ENCODE measurements at regions not wholly inside any gene's neighbourhood (a gene's known extent, or its start where the extent isn't known, plus 50 kb on each side); places are given as distances from the start of the nearest gene placed in this dataset.
"Not testable (repeated sequence)": the region's sequence is repeated elsewhere in the genome, so short reads cannot be mapped to it uniquely, and the experiment has no call there.

DNA sequence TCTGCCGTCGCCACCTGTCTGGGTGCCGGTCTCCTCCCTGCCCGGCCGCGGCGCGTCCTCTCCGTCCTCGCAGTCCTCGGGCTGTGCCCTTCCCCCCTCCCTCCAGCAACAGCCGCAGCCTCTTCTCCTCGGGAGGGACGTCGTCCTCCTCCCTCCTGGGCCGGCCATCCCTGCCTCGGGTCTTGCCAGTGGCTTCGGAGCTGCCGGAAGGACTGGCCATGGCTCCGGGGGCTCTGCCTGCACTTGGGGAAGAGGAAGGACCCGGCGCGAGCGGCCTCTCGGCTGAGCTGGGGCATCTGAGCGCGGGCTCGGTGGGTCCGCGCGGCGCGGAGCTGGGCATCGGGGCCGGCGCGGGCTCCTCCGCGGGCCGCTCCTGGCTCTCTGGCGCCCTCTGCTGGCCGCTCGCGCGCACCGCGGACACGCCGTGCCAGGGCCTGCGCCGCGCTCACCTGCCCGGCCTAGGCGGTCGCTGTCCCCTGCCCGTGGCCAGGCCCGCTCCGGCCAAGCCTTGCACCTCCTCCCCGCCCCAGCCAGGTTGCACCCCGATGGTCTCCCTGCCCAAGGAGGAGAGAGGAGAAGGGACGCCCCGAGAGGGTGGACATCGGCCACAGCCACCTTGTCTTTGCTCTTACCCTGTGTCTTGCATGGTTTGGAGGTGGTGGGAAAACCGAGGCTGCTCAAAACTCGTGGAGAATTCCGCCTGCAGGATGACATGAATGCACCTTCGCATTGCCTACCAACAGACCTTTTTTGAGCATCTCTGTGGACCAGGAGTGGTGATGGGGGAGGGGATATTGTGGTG, 83.9 kb upstream of the FRG2C start:
- H3K27ac ChIP-seq (ENCODE audit: insufficient read depth, low read length); H3K79me2 ChIP-seq (ENCODE audit: control insufficient read depth, insufficient read depth, low read length); H3K36me3 ChIP-seq (ENCODE audit: control insufficient read depth, insufficient read depth, low read length); H3K9me3 ChIP-seq (ENCODE audit: control insufficient read depth, insufficient read depth, low read depth, low read length); H3K4me1 ChIP-seq (ENCODE audit: control insufficient read depth, extremely low read depth, insufficient read depth, low read length); H3K27me3 ChIP-seq (ENCODE audit: control insufficient read depth, insufficient read depth, low read length); H4K20me1 ChIP-seq (ENCODE audit: control insufficient read depth, extremely low read depth, insufficient read depth, low read length): not testable (repeated sequence)
- peak; percentile 2 to 6 for DNase-seq (ENCODE audit: low read depth in 2 of 2)
- Histone ChIP-seq H3K4me2 (ENCODE audit: extremely low read depth, insufficient read depth, low read length) (peak overlapping the region; percentile 75), H2AFZ (ENCODE audit: low read length) (peak overlapping the region; percentile 59), H3K9ac (ENCODE audit: insufficient read depth, low read length) (peak overlapping the region; percentile 16), H3K4me3 (replicated peaks in 1 of 4; ENCODE audit: control extremely low read depth in 1 of 4, insufficient read depth in 1 of 4, low read depth in 3 of 4, low read length in 4 of 4) (peak overlapping the region in 2 of 4 experiments; percentile 40 to 50)
- TF ChIP-seq, protein P1, sequence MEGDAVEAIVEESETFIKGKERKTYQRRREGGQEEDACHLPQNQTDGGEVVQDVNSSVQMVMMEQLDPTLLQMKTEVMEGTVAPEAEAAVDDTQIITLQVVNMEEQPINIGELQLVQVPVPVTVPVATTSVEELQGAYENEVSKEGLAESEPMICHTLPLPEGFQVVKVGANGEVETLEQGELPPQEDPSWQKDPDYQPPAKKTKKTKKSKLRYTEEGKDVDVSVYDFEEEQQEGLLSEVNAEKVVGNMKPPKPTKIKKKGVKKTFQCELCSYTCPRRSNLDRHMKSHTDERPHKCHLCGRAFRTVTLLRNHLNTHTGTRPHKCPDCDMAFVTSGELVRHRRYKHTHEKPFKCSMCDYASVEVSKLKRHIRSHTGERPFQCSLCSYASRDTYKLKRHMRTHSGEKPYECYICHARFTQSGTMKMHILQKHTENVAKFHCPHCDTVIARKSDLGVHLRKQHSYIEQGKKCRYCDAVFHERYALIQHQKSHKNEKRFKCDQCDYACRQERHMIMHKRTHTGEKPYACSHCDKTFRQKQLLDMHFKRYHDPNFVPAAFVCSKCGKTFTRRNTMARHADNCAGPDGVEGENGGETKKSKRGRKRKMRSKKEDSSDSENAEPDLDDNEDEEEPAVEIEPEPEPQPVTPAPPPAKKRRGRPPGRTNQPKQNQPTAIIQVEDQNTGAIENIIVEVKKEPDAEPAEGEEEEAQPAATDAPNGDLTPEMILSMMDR (conservative IDR thresholded peaks at IDR 0.05 in 1 of 2, IDR thresholded peaks at IDR 0.05 in 1 of 2; ENCODE audit: low read depth in 1 of 2, low read length in 2 of 2): peak in 1 of 2 donors; percentile 9

DNA sequence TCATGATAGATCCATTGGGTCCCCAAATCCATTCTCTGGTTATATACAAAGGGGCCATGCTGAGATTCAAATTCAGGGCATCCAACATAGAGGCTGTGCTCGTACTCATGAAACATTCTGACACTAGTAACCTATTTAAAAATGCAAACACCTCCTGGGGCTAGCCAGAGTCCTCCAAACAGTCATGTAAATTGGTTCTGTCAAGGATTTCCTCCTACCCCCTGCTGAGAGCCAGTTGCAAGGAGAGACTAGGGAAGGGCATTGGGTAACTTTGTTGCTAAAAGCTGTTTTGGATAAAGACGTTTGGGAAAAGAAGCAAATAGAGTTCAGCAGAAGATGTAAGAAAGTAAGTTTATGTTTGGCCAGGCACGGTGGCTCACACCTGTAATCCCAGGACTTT, 81.6 kb upstream of the FRG2C start:
- H3K27me3 ChIP-seq (ENCODE audit: control insufficient read depth, insufficient read depth, low read length); H3K4me3 ChIP-seq (replicated peaks in 1 of 4; ENCODE audit: control extremely low read depth in 1 of 4, insufficient read depth in 1 of 4, low read depth in 3 of 4, low read length in 4 of 4); H3K4me1 ChIP-seq (ENCODE audit: control insufficient read depth, extremely low read depth, insufficient read depth, low read length); DNase-seq (ENCODE audit: low read depth in 2 of 2); H2AFZ ChIP-seq (ENCODE audit: low read length); H3K79me2 ChIP-seq (ENCODE audit: control insufficient read depth, insufficient read depth, low read length); H3K9ac ChIP-seq (ENCODE audit: insufficient read depth, low read length); H3K36me3 ChIP-seq (ENCODE audit: control insufficient read depth, insufficient read depth, low read length); H3K9me3 ChIP-seq (ENCODE audit: control insufficient read depth, insufficient read depth, low read depth, low read length); H3K4me2 ChIP-seq (ENCODE audit: extremely low read depth, insufficient read depth, low read length); H3K27ac ChIP-seq (ENCODE audit: insufficient read depth, low read length); H4K20me1 ChIP-seq (ENCODE audit: control insufficient read depth, extremely low read depth, insufficient read depth, low read length): not testable (repeated sequence)

DNA sequence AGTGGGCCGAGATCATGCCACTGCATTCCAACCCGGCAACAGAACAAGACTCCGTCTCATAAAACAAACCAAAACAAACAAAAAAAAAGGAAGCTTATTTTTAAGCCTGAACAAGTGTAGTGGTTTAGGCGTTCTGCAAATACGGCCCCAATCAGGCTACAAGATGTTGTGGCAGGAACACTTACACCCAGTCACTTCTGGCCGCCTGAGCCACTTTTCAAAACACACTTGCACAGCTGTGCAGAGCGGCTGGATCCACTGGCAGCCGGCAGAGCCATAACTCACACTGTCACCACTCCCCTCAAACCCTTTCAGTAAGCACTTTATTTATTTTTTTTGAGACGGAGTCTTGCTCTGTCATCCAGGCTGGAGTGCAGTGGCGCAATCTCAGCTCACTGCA, 81.0 kb upstream of the FRG2C start:
- H4K20me1 ChIP-seq (ENCODE audit: control insufficient read depth, extremely low read depth, insufficient read depth, low read length); H3K9ac ChIP-seq (ENCODE audit: insufficient read depth, low read length); H3K36me3 ChIP-seq (ENCODE audit: control insufficient read depth, insufficient read depth, low read length); H3K4me2 ChIP-seq (ENCODE audit: extremely low read depth, insufficient read depth, low read length); H3K4me3 ChIP-seq (replicated peaks in 1 of 4; ENCODE audit: control extremely low read depth in 1 of 4, insufficient read depth in 1 of 4, low read depth in 3 of 4, low read length in 4 of 4); H3K27me3 ChIP-seq (ENCODE audit: control insufficient read depth, insufficient read depth, low read length); H2AFZ ChIP-seq (ENCODE audit: low read length); H3K4me1 ChIP-seq (ENCODE audit: control insufficient read depth, extremely low read depth, insufficient read depth, low read length); H3K27ac ChIP-seq (ENCODE audit: insufficient read depth, low read length); H3K79me2 ChIP-seq (ENCODE audit: control insufficient read depth, insufficient read depth, low read length); H3K9me3 ChIP-seq (ENCODE audit: control insufficient read depth, insufficient read depth, low read depth, low read length): not testable (repeated sequence)
- DNase-seq (ENCODE audit: low read depth in 2 of 2): peak in 1 of 2 donors; percentile 12

DNA sequence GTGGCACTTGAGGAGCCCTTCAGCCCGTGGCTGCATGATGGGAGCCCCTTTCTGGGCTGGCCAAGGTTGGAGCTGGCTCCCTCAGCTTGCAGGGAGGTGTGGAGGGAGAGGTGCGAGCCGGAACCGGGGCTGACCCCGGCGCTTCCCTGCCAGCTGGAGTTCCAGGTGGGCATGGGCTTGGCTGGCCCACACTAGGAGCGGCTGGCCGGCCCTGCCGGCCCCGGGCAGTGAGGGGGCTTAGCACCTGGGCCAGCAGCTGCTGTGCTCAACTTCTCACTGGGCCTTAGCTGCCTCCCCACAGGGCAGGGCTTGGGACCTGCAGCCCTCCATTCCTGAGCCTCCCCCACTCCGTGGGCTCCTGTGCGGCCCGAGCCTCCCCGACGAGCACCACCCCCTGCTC, 76.4 kb upstream of the FRG2C start:
- H3K4me1 ChIP-seq (ENCODE audit: control insufficient read depth, extremely low read depth, insufficient read depth, low read length); H3K36me3 ChIP-seq (ENCODE audit: control insufficient read depth, insufficient read depth, low read length); H2AFZ ChIP-seq (ENCODE audit: low read length); DNase-seq (ENCODE audit: low read depth in 2 of 2); H3K4me3 ChIP-seq (replicated peaks in 1 of 4; ENCODE audit: control extremely low read depth in 1 of 4, insufficient read depth in 1 of 4, low read depth in 3 of 4, low read length in 4 of 4); H3K27me3 ChIP-seq (ENCODE audit: control insufficient read depth, insufficient read depth, low read length); H4K20me1 ChIP-seq (ENCODE audit: control insufficient read depth, extremely low read depth, insufficient read depth, low read length); H3K9me3 ChIP-seq (ENCODE audit: control insufficient read depth, insufficient read depth, low read depth, low read length); H3K4me2 ChIP-seq (ENCODE audit: extremely low read depth, insufficient read depth, low read length); H3K27ac ChIP-seq (ENCODE audit: insufficient read depth, low read length); H3K79me2 ChIP-seq (ENCODE audit: control insufficient read depth, insufficient read depth, low read length); H3K9ac ChIP-seq (ENCODE audit: insufficient read depth, low read length): not testable (repeated sequence)

DNA sequence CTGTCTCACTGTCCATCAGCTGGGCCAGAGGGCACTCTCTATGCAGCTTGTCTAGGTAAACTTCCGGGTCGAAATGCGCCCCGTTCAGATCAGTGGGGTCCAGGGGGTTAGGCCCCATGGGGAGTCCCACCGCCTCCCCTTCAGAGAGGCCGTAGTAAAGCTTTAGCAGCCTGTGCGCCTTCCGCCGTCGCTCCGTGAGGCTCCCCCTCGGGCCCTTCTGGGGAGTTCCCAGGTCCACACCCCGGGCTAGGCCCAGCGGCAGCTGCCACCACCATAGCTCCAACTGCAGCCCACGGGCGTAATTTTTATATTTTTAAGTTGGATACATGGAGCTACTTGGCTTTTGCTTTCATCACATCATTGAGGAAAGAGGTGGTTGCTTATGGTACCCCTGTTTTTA, 73.7 kb upstream of the FRG2C start:
- H3K9ac ChIP-seq (ENCODE audit: insufficient read depth, low read length); H3K79me2 ChIP-seq (ENCODE audit: control insufficient read depth, insufficient read depth, low read length): not testable (repeated sequence)

DNA sequence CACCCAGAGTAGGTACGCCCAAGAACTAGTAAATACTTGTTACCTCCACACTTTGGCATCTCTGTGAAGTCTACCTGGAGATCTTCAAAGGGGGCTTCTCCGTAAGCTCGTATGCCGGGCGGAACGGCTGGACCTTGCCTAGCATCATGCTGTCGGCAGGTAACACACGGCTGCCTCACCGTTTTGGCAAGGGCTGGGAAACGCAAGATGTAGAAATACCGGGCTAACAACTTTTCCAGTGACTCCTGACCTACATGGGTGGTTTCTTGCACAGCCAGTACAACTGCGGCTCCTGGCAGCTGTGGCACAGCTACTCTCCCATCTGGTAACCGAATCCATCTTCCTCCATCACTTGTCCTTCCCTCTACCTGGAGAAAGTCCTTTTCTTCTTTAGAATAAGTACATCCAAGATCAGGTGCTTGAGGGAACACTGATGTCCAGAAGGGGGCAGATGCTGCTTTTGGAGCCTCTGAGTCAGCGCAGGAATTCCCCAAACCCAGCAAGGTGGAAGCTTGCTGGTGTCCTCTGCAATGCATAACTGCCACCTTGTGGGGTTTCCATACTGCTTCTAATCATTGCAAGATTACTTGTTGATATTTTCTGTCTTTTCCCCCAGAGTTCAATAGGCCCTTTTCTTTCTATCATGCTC, 59.7 kb upstream of the FRG2C start:
- H3K9me3 ChIP-seq (ENCODE audit: control insufficient read depth, insufficient read depth, low read depth, low read length); H3K79me2 ChIP-seq (ENCODE audit: control insufficient read depth, insufficient read depth, low read length); H3K4me1 ChIP-seq (ENCODE audit: control insufficient read depth, extremely low read depth, insufficient read depth, low read length); H4K20me1 ChIP-seq (ENCODE audit: control insufficient read depth, extremely low read depth, insufficient read depth, low read length); H3K27me3 ChIP-seq (ENCODE audit: control insufficient read depth, insufficient read depth, low read length); H3K9ac ChIP-seq (ENCODE audit: insufficient read depth, low read length); H2AFZ ChIP-seq (ENCODE audit: low read length); H3K27ac ChIP-seq (ENCODE audit: insufficient read depth, low read length); H3K36me3 ChIP-seq (ENCODE audit: control insufficient read depth, insufficient read depth, low read length); H3K4me3 ChIP-seq (replicated peaks in 1 of 4; ENCODE audit: control extremely low read depth in 1 of 4, insufficient read depth in 1 of 4, low read depth in 3 of 4, low read length in 4 of 4); H3K4me2 ChIP-seq (ENCODE audit: extremely low read depth, insufficient read depth, low read length): not testable (repeated sequence)
- peak in 1 of 2 donors; percentile 0 for DNase-seq (ENCODE audit: low read depth in 2 of 2)

More for the DNA sequence above, 73.7 kb upstream of the FRG2C start:
- H3K9me3 ChIP-seq (ENCODE audit: control insufficient read depth, insufficient read depth, low read depth, low read length); H3K27me3 ChIP-seq (ENCODE audit: control insufficient read depth, insufficient read depth, low read length); H3K4me3 ChIP-seq (replicated peaks in 1 of 4; ENCODE audit: control extremely low read depth in 1 of 4, insufficient read depth in 1 of 4, low read depth in 3 of 4, low read length in 4 of 4); H4K20me1 ChIP-seq (ENCODE audit: control insufficient read depth, extremely low read depth, insufficient read depth, low read length); H2AFZ ChIP-seq (ENCODE audit: low read length); H3K36me3 ChIP-seq (ENCODE audit: control insufficient read depth, insufficient read depth, low read length); H3K4me2 ChIP-seq (ENCODE audit: extremely low read depth, insufficient read depth, low read length); H3K27ac ChIP-seq (ENCODE audit: insufficient read depth, low read length); H3K4me1 ChIP-seq (ENCODE audit: control insufficient read depth, extremely low read depth, insufficient read depth, low read length); DNase-seq (ENCODE audit: low read depth in 2 of 2): not testable (repeated sequence)

All from fibroblast of lung (primary cell).